GM18520 (cell line): ENCODE measurements at regions not wholly inside any gene's neighbourhood (a gene's known extent, or its start where the extent isn't known, plus 50 kb on each side); places are given as distances from the start of the nearest gene placed in this dataset.
A peak's percentile ranks its signal among the peaks of the same experiment; 100 is the strongest.

Experiments
- ATAC-seq: cut with Tn5 transposase; IDR thresholded peaks from one replicate; pipeline ENCODE4 v1.9.1; 2021; ENCODE audit not compliant: unreplicated experiment

DNA sequence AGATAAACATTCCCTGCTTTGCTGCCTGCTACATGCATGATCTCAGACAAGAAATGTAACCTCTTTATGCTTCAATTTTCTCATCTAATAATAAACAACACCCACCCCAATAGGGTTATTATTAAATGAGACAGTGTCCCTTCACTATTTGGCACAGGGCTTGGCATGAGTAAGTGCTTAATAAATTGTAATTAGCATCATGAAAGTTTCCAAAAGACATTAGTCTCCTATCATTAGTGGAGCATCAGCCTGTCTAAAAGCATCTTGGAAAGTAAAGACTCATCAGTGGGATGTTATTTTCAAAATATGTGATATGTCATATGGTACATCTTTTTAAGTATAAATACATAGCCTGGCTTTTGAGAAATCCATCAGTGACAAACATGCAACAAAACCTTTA is 275.0 kb downstream of the ZEB2 start:
- ATAC-seq: no peak

DNA sequence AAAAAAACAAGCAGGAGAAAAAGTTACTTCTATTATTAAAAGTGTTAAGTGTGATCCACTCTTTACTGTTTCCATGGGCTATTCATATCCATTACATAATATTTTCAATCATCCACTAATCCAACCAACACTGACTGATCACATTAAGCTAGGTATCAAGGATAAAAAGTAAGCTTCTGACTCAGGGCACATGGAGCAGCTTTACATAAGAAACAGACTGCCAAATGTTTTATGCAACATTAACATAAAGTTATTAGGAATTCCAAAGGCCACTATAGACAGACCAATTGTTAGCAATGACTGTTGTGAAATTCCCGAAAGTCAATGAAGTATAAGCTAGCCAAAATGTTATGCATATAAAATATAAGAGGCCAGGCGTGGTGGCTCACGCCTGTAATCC is 277.6 kb downstream of the ZEB2 start:
- ATAC-seq: no peak

DNA sequence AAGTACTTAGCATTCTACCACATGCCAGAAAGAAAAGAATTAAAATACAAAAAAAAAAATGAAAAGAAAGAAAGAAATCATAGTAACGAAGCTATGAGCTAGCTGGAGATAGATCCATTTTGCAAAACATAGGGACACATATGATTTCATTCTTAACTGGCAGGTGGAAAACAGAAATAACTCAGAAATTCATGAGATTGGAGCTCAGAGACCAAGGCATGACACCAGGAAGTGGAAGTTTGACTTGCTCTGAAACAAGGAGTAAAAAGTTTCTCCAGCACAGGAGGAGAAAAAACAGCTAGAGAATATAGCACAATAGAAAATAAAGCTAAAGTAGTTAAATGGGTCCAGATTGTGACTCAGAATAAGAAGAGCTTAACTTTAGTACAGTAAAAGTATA is 278.1 kb downstream of the ZEB2 start:
- ATAC-seq: no peak

DNA sequence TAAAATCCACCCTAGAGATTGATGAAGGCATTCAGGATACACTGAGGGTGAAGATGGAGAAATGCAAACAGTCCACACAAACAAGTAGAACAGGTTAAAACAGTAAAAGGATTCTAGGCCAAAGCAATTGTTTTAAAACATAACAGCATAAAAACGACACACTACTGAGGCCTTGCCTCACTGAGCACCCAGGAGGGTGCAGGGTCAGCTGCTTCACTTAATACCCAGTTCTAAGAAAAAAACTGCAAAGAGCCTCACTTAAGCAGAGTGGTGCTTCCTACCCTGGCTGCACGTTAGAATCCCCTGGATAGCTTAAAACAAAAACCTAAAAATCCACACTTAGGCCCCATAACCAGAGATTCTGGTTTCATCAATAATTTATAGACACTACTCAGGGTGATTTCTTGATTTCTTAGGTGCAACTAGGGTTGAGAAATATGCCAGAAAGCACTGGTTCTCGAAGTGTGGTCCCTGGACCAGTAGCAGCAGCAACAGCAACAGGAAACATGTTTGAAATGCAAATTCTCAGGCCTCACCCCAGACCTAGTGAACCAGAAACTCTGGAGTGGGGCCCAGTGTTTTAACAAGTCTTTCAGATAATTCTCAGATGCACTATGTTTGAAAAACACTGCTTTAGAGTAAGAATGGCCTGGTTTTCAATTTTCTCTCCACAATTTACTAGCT is 279.1 kb downstream of the ZEB2 start:
- ATAC-seq: peak; percentile 65

DNA sequence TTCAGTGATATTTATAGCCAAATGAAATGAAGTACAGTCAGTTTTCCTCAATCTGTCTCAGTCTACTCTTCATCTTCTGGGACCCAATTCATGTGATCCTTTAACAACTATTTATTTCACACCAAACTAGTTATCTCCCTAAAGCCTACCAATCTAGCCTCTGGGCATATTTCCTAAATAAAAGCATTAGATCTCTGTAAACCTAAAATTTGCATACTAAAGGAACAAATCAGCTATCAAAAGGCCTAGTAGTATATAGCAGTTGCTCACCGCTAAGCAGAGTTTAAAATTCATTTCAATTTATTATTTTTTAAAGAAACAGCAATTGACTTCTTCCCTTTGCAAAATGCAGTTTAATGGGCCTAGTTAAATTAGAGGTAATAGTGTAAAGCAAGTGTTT is 280.2 kb downstream of the ZEB2 start:
- ATAC-seq: no peak

DNA sequence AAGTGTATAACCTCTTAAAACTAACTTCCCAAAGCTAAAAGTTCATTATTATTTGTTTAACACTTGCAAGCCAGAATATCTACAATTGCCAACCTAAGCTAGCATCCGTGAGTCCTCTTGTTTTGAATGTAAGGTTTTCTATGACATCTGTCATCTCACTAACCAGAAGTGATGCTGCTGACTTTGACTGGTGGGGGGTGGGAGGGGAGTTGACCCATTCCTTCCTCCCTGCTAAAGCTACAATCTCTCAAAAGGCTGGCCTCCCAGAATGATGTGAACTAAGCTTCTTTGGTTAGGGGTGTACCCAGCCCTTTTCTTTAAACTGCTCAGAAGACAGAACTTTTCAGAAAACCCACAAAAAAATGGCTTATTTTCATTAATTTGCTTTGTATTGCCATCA is 280.6 kb downstream of the ZEB2 start:
- no peak for ATAC-seq

DNA sequence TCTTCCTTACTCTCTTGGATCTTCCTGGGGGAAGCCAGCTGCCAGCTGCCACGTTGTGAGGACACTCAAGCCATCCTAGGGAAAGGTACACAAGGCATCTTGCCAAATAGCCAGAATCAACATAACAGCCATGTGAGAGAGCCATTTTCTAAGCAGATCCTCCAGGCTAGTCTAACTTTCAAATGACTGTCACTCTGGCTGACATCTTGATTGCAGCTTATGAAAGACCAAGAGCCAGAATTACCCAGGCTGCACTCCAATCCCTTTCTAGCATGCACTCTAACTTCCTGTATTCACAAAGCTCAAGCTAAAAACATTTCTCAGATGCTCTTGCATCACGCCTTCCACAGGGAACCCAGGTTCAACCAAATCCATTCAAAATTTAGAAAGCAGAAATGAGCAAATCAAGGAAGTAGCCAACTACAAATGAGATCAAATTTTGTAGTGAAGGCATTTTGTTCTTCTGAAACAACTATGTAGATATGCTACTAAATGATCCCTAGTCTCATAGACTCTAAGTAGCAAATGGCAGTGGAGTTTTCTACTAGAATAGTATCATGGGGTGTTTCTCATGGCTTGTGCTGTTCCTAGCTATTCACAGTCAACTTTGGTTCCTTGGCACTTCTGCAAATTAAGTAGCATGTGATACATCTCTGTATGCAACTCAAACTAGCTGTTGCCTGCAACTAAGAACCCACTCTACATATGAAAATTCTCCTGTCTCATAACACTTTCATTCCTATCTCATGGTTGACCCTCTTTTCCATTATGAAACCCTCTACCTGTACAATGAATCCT is 281.9 kb downstream of the ZEB2 start:
- ATAC-seq: no peak

DNA sequence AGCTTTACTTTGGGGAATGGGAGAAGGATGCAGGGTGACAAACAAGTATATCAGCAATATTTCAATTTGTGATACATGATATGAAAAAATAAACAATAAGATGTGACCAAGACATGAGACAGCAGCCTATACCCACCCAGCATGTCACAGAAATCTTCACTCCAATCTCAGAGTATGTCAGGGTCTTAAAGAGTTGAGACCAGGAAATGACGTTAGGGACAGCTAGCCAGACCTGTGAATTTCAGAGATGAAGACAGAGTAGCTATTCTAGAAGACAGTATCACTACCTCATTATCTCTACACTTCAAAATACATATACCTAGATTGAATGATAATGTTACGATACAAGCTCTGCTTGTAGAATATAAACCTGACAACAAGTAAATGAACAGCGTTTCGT is 282.8 kb downstream of the ZEB2 start:
- ATAC-seq: no peak

DNA sequence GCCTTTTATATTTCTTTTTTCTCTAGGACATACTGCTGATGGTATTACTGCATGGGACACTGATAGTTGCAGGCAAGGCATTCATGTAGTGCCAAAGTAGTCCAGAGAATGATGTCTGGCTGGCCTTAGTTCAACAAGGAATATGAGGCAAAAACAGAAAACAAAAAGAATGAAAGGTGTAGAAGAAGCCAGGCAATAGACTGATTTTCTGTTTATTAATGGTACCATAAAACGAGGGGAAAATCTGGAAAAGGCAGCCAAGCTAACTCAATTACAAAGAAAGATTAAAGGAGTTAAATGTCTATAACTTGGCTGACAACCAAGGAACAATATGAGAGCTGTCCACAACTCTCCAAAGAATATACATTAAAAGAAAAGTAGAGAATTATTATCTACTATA is 284.9 kb downstream of the ZEB2 start:
- ATAC-seq: no peak

DNA sequence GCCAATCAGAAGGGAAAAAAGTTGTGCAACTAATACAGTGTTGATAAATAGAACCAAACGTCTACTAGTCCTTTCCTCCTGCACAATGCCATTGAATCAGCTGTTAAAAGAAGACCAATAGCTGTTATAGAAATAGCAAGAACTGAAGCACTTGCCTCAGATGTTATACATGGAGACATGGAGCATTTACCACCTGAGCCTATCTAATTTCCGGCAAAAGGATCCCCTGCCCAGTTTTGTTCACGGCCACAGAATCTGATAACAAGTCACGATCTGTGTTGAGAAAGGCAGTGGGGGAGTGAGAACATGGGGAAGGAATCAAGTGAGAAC is 285.4 kb downstream of the ZEB2 start:
- no peak for ATAC-seq

DNA sequence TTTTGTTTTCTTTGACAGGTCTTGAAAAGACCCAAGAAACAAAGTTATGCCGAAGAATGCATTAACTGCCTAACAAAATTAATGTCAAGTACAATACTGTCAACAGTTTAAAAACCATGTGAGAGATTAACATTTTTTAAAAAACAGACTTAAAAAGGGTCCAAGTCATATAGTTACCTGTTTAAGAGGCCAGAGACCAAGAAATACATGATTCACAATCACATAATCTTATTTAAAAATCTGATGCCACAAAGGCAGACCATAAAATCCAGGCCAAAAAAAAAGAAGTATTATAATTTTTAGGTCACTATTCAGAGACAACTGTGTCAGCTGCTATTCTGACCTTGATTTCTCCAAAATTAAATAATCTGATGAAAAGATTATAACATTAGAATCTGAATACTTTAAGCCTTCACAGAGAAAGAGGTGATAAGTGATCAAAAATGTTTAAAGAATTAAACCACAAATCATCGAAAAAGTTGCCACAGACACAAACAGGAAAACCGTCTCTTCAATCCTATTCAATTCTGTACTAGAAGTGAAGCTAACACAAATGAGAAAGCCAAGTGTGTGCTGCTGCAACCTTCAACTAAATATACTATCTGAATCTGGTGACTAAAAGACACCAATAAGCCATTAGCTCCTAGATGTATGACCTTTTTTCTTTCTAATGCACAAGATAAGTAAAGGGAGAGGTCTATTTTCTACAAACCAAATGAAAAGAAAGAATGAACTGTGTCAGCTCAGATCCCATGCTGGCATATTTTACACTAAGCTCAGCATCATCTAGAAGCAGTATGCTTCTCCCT is 286.0 kb downstream of the ZEB2 start:
- no peak for ATAC-seq

DNA sequence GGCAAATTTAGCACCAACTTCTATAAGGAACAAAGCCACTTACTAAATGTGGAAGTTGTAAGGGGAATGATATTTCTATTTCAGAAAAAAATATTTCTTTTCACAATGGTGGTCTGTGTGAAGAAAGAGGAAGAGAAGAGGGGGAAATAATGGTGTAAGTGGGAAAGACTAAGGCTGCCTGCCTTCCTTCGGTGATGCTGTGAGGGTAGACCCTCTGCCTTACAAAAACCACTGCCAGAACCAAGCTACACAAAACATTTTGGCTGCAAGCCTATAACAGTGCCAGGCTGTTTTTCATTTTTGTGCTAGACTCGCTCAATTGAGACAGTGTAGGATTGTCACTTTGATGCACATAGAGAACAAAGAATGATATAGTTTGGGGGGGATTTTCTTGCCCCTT is 286.6 kb downstream of the ZEB2 start:
- ATAC-seq: no peak

DNA sequence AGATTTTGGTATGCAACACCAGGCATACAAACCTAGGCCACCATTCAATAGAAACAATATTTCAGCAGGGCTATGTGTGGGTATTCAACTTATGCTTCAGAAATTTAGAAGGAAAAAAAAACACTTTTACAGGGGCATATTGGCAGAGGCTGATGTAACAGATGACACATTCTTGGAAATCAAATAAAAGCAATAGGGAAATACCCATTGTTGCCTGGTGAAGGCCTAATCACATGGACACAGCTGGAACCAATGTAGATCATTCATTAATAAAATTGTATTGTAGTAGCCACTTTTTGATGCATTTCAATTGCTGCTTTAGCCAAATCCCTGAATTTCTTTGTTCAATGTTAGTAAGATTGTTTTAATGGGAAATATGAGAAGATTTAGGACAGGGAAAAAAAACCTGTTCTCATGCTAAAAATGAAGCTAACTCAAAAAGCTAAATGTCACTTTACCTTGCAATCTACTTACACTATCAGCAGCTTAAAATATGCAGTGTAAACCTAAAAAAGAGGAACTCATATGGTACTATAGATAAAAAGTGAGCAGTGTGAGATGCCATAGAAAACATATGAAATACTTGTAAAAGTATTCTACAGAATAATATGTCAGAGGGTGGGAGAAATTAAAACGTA is 289.4 kb downstream of the ZEB2 start:
- ATAC-seq: no peak

DNA sequence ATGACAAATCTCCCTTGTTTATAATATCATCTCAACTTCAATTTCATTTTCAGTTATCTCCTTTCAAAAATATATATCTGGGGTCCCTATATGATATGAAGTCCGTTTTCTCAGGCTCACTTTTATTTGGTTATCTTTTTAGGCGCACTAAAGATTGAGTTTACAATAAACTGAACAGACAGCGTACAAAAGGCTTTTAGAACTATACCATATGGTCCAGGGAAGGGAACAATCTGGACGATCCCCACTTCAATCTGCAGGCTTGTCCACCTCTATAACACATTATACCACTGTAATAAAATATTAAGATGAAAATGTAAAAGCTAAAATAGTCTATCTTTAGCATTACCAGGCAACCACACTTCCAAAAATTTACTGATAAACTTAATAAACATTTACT is 289.9 kb downstream of the ZEB2 start:
- no peak for ATAC-seq

DNA sequence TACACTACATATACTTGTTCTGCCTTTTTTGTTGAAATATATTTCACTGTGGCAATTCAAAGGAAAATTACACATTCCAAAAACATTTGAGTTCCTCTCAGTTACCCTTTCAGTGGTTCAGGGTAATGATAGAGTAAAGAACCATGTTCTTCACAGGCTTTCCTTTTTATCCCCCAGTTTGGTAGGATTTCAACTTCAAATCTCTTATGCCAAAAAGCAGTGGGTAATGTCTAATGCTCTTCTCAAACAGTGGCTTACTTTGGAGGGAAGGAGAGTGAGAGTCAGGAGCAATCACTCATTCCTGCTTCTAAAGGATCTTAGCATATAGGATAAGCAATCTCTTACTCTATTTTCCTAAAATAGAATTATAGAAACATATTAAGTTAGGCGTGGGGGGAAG is 290.6 kb downstream of the ZEB2 start:
- ATAC-seq: no peak

DNA sequence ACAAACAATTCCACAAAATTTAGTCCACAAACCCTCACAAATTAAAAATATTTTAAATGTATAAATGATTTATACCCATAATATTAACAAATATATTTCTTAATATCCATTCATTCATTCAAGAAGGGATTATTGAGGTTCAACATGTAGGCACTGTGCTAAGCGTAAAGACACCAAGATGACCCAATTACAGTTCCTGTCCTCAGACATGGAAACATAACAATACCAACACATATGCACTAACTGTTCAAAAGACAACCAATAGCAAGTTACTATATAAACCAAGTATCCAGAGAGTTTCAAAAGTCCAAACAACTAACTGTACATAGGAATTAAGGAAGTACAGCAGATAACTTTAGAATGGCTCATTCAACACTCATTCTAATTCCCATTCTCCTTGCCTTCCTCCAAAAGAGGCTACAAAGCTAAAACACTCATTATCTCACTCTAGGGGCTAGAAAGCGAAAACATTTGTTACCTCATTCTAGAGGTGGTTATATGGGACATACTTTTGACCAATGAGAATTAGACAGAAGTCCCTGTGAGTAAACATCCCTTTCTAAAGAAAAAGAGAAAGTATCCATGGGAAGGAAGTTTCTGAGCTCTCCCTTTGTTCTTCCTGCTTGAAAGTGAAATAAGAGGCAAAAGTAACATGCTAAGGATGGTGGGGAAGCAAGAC is 292.4 kb downstream of the ZEB2 start:
- ATAC-seq: no peak

DNA sequence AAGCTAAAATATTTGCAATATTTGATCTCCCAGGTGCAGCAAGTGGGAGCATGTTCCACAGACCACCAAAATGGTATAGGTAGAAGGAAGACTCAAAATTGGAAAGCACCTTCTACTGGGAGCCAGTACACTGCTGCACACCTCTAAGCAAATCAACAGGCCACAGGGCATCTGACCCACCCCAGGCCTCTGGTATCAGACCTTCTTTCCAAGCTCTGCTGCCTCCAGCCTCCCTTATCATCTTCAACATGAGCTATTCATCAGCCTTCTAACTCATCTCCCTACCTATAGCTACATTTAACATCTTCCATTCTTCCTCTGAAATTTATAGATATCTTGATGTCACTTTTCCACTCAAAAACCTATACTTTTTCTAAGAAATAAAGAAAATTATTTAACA is 294.8 kb downstream of the ZEB2 start:
- no peak for ATAC-seq

DNA sequence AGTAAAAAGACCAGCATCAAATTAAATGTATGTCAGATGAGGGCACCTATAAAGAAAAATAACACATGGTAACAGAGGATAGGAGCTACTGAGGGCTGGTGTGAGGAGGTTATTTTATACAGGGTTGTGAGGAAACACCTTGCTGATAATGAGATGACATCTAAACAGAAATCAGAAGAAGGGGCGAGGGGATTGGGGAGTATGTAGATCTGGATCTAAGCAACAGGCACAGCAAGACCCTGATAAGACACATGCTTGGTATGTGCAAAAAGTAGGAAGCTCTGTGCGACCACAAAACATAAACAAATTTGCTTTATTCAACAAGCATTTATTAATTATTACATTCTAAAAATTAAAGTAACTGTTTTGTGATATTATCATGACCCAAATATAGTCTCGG is 295.4 kb downstream of the ZEB2 start:
- ATAC-seq: no peak

DNA sequence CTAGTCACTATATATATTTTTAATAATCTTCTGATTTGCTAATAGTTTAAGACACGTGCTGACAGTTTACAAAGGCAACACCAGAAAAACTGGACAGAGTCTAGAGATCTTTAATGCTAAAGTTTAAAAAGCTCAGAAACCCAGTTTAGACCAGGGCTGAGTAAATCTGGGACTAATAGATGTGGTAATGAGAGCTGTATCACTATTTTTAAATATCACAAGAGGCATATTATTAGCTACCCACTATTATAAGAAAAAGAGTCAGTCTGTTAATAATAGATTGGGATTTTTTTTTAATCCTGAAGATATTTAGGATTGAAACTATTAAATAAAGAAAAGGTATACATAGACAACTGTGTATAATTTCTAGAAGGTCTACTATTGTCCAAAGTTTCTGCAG is 299.9 kb downstream of the ZEB2 start:
- no peak for ATAC-seq

DNA sequence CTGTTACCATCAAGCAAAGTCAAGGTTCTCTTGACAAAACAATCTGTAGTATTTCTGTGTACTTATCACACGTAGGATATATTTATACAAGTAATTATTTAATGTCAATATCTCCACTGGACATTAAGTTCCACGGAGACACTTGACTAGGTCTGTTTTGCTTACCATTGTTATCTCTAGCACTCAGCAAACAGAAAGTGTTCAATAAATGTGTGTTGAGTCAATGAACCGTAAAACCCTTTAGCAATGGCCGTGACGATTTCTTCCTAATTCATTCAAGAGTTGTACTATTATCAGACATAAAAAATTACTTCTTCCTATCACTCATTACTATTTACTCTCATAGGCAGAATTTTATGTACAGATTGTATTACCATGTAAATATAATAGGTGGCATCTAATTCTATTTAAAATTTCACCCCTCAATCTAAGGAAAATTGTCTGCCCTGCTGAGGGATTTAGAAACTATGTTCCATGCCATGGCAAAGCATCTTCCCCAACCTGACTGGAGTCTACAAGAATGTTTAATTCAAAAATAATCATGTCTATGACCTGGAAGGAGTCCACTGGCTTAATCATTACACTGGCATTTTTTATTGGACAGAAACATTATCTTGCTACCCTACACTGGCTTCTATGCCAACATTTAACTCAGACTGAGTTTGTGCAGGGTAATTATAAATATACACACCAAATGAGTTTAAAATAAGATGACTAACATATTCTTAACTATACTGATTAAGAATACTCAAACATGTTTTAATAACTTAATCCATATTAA is 301.9 kb downstream of the ZEB2 start:
- ATAC-seq: no peak
